ENCODE measurements at regions not wholly inside any gene's neighbourhood (a gene's known extent, or its start where the extent isn't known, plus 50 kb on each side); places are given as distances from the start of the nearest gene placed in this dataset.

GRCh38 chr9:134976403-134976802, 58.7 kb upstream of the FCN1 start:
- TF ChIP-seq CTCF (IDR thresholded peaks at IDR 0.05) (no peak), HDAC2 (IDR thresholded peaks at IDR 0.05) (no peak), PHF8 (IDR thresholded peaks at IDR 0.05; ENCODE audit: borderline replicate concordance, low read depth) (no peak), HEYL (CRISPR knock-in tag; IDR thresholded peaks at IDR 0.05) (no peak), POLR2A (IDR thresholded peaks at IDR 0.05; ENCODE audit: low read length) (no peak)

Data from A549 (cell line).